Inferior parietal cortex (tissue), 1 donor: ENCODE measurements at regions not wholly inside any gene's neighbourhood (a gene's known extent, or its start where the extent isn't known, plus 50 kb on each side); places are given as distances from the start of the nearest gene placed in this dataset.

Source experiments
- DNase-seq: peaks from one replicate; pipeline ENCODE4 v3.0.0-alpha.2; 2016; ENCODE audit errors: extremely low spot score

GRCh38 chr13:72246396-72246795 is 379.4 kb upstream of the DACH1 start:
- DNase-seq, result no peak

- DNase-seq, result no peak
These were observed 377.8 kb upstream of the DACH1 start for GRCh38 chr13:72244788-72245187.

- no peak for DNase-seq
These were observed 363.1 kb upstream of the DACH1 start for GRCh38 chr13:72230131-72230530.

GRCh38 chr13:72229067-72229466 is 362.1 kb upstream of the DACH1 start:
- DNase-seq, result no peak

- no peak for DNase-seq
These were observed 354.4 kb upstream of the DACH1 start for GRCh38 chr13:72221276-72221962.

- no peak for DNase-seq
These were observed 352.0 kb upstream of the DACH1 start for GRCh38 chr13:72218966-72219365.

GRCh38 chr13:72217142-72217541 is 350.1 kb upstream of the DACH1 start:
- DNase-seq, result no peak

- DNase-seq, result no peak
These were observed 341.2 kb upstream of the DACH1 start for GRCh38 chr13:72208112-72208645.

GRCh38 chr13:72205773-72206172 is 338.8 kb upstream of the DACH1 start:
- DNase-seq, result no peak

GRCh38 chr13:72204291-72204690 is 337.3 kb upstream of the DACH1 start:
- DNase-seq, result no peak

- no peak for DNase-seq
These were observed 334.7 kb upstream of the DACH1 start for GRCh38 chr13:72201726-72202125.

GRCh38 chr13:72199640-72200039 is 332.6 kb upstream of the DACH1 start:
- DNase-seq, result no peak

GRCh38 chr13:72198967-72199560 is 332.1 kb upstream of the DACH1 start:
- DNase-seq, result no peak

- DNase-seq, result no peak
These were observed 331.0 kb upstream of the DACH1 start for GRCh38 chr13:72198042-72198441.

- no peak for DNase-seq
These were observed 328.2 kb upstream of the DACH1 start for GRCh38 chr13:72195044-72195704.

GRCh38 chr13:72194523-72194922 is 327.5 kb upstream of the DACH1 start:
- DNase-seq, result no peak

GRCh38 chr13:72186730-72187422 is 319.9 kb upstream of the DACH1 start:
- no peak for DNase-seq

GRCh38 chr13:72185776-72186175 is 318.8 kb upstream of the DACH1 start:
- DNase-seq, result no peak

- DNase-seq, result no peak
These were observed 314.7 kb upstream of the DACH1 start for GRCh38 chr13:72181661-72182060.

GRCh38 chr13:72180253-72180952 is 313.4 kb upstream of the DACH1 start:
- DNase-seq, result no peak

GRCh38 chr13:72174549-72174948 is 307.5 kb upstream of the DACH1 start:
- no peak for DNase-seq

GRCh38 chr13:72170571-72170970 is 303.6 kb upstream of the DACH1 start:
- DNase-seq, result no peak
